ENCODE measurements at regions not wholly inside any gene's neighbourhood (a gene's known extent, or its start where the extent isn't known, plus 50 kb on each side); places are given as distances from the start of the nearest gene placed in this dataset.
"Not testable (repeated sequence)": the region's sequence is repeated elsewhere in the genome, so short reads cannot be mapped to it uniquely, and the experiment has no call there.

DNA sequence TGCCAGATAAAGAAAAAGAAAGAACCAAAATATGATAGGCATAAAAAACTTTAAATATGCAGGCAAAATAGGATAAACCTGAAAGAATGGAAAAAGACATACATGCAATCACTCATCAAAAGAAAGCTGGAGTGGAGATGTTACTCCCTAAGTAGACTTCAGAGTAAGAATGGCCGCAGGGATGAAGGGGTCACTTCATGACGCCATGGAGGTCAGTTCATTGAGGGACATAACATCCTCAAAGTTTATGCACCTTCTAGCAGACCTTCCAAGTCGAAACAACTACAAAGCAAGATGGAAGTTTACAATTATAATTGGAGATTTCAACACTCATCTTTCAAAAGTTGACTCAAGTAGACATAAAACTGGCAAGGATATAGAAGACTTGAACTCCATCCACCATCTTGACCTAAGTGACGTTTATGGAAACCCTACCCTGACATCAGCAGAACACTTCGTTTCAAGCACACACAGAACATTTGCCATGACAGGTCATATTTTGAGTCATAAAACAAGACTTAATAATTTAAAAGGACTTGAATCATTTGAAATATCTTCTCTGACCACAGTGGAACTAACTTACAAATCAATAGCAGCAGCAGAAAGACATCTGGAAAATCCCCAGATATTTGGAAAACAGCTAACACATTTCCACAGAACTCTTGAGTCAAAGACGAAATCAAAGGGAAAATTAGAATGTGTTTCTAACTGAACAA, 106.0 kb upstream of the LRPAP1 start:
- Mint-ChIP-seq H3K4me3 (no peak overlapping the region), H3K27ac (no peak overlapping the region), H3K4me1 (no peaks in the 10 kb centered on the region)

DNA sequence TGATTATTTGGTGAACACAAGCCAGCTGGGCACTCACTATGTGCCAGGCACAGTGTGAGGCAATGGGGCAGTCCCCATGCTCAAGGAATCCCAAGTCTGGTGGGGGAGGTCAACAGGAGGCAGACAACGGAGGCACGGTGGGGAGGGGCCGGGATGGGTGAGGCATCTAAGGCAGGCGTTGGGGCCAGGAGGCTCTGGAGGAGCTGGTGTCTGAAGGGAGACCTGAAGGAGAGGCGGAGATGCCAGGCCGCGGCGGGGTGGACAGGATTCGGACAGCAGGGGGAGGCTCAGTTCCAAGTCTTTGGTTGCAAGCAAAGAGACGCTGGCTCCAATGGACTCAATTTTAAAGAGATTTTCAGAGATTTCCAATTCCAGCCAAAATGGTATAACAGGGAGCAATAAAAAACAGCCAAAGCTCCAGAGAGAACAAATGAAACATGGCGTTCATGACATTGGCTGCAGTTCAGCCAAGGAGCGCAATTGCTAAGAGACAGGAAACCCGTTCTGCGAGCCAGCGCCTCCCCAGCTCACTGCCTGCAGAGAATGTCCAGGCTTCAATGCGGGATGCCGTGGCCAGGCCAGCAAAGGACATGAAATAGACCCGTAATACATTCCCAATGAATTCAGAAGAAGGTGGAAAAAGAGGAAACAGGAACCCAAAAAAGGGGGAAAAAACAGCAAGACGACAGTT, 105.2 kb upstream of the LRPAP1 start:
- Histone ChIP-seq H3K9me3 (ENCODE audit: control insufficient read depth in 2 of 3, low read length in 3 of 3) (no peaks in the 10 kb centered on the region), H3K27me3 (ENCODE audit: control insufficient read depth in 2 of 2, insufficient read depth in 2 of 2, low read length in 2 of 2) (no peaks in the 10 kb centered on the region), H3K27ac (ENCODE audit: low read depth, low read length) (no peak overlapping the region), H3K36me3 (ENCODE audit: control insufficient read depth in 2 of 3, insufficient read depth in 3 of 3, low read length in 3 of 3) (no peaks in the 10 kb centered on the region), H3K4me3 (ENCODE audit: low read length) (no peak overlapping the region), H3K4me1 (ENCODE audit: control insufficient read depth in 2 of 2, insufficient read depth in 2 of 2, low read length in 2 of 2) (no peaks in the 10 kb centered on the region)
- Mint-ChIP-seq H3K36me3 (peaks cover 0 to under 1% (median 0%) of the 10 kb centered on the region in 5 donors), H3K4me1 (no peaks in the 10 kb centered on the region), H3K9me3 (peaks cover 0 to 2% (median 0%) of the 10 kb centered on the region in 11 donors), H3K27me3 (peaks cover 0 to 14% (median 0%) of the 10 kb centered on the region in 5 donors), H3K27ac (no peak overlapping the region), H3K4me3 (no peak overlapping the region)
- ATAC-seq (no peak), DNase-seq (no peak)
- intact Hi-C loops (cut with micrococcal nuclease) = no loop called here
- ChIA-PET POLR2A (no interaction called here), CTCF (no interaction called here)

More for the DNA sequence above, 106.0 kb upstream of the LRPAP1 start:
- H3K9me3 ChIP-seq (ENCODE audit: control insufficient read depth in 2 of 3, low read length in 3 of 3) = no peaks in the 10 kb centered on the region
- H3K4me1 ChIP-seq (ENCODE audit: control insufficient read depth in 2 of 2, insufficient read depth in 2 of 2, low read length in 2 of 2) = no peaks in the 10 kb centered on the region
- H3K36me3 ChIP-seq (ENCODE audit: control insufficient read depth in 2 of 3, insufficient read depth in 3 of 3, low read length in 3 of 3) = no peaks in the 10 kb centered on the region
- intact Hi-C loops (cut with micrococcal nuclease) = no loop called here
- H3K9me3 Mint-ChIP-seq = peaks cover 0 to 2% (median 0%) of the 10 kb centered on the region in 11 donors
- H3K27me3 Mint-ChIP-seq = peaks cover 0 to 14% (median 0%) of the 10 kb centered on the region in 5 donors
- CTCF ChIA-PET = no interaction called here
- no peak for DNase-seq
- H3K4me3 ChIP-seq (ENCODE audit: low read length) = no peak overlapping the region
- no peaks in the 10 kb centered on the region for H3K27me3 ChIP-seq (ENCODE audit: control insufficient read depth in 2 of 2, insufficient read depth in 2 of 2, low read length in 2 of 2)
- H3K36me3 Mint-ChIP-seq = no peaks in the 10 kb centered on the region
- H3K27ac ChIP-seq (ENCODE audit: low read depth, low read length) = no peak overlapping the region
- ATAC-seq = no peak
- POLR2A ChIA-PET = no interaction called here

DNA sequence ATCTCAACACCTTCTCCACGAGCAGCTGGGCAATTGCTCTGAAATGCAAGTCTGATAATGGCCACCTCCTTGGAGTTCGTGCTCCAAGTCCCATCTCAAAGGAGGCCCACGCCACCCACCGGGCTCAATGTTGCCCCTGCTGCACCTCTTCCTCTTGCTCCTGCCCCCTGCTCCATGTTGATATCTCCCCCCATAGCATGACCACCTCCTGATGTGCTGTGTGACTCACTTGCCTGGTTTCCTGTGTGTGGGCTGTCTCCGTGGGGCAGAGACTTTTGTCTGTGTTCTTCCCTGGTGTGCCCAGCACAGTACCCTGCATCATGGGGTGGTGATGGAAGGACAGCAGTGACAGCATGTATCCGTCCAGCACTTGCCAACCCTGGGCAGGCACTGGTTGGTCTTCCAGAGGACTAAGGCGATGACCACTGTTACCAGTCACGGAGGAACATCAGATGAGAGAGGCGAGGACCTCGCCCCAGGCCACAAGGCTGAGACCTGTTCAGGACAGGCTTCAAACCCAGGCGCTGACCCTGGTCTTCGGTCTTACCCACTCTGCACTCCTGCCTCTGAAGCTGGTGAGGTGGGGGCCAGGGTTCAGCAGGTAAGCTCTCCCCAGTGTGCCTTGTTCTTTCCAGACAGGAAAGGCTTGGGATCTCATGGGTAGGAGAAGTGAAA, 104.6 kb upstream of the LRPAP1 start:
- Mint-ChIP-seq H3K4me3 (no peak overlapping the region), H3K27me3 (peaks cover 0 to 14% (median 0%) of the 10 kb centered on the region in 5 donors), H3K9me3 (peaks cover 0 to 3% (median 0%) of the 10 kb centered on the region in 11 donors), H3K36me3 (peaks cover 0 to 4% (median 0%) of the 10 kb centered on the region in 5 donors), H3K27ac (no peak overlapping the region), H3K4me1 (no peaks in the 10 kb centered on the region)
- no peak overlapping the region for H3K27ac ChIP-seq (ENCODE audit: low read depth, low read length)
- no peaks in the 10 kb centered on the region for H3K36me3 ChIP-seq (ENCODE audit: control insufficient read depth in 2 of 3, insufficient read depth in 3 of 3, low read length in 3 of 3)
- intact Hi-C loops (cut with micrococcal nuclease) = no loop called here
- H3K9me3 ChIP-seq (ENCODE audit: control insufficient read depth in 2 of 3, low read length in 3 of 3) = no peaks in the 10 kb centered on the region
- no peak overlapping the region for H3K4me3 ChIP-seq (ENCODE audit: low read length)
- DNase-seq = no peak
- no peaks in the 10 kb centered on the region for H3K4me1 ChIP-seq (ENCODE audit: control insufficient read depth in 2 of 2, insufficient read depth in 2 of 2, low read length in 2 of 2)
- H3K27me3 ChIP-seq (ENCODE audit: control insufficient read depth in 2 of 2, insufficient read depth in 2 of 2, low read length in 2 of 2) = no peaks in the 10 kb centered on the region
- CTCF ChIA-PET = no interaction called here
- POLR2A ChIA-PET = no interaction called here
- no peak for ATAC-seq

DNA sequence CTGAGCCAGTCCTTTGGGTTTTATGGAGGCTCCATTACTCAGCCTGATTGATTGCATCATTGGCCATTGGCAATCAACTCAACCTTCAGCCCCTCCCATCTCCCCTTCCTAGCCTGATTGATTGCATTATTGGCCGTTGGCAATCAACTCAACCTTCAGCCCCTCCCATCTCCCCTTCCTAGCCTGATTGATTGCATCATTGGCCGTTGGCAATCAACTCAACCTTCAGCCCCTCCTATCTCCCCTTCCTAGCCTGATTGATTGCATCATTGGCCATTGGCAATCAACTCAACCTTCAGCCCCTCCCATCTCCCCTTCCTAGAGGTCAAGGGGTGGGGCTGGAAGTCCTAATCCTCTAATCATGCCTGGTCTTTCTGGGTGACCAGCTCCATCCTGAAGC, 103.8 kb upstream of the LRPAP1 start:
- not testable (repeated sequence) for DNase-seq, H3K36me3 Mint-ChIP-seq

DNA sequence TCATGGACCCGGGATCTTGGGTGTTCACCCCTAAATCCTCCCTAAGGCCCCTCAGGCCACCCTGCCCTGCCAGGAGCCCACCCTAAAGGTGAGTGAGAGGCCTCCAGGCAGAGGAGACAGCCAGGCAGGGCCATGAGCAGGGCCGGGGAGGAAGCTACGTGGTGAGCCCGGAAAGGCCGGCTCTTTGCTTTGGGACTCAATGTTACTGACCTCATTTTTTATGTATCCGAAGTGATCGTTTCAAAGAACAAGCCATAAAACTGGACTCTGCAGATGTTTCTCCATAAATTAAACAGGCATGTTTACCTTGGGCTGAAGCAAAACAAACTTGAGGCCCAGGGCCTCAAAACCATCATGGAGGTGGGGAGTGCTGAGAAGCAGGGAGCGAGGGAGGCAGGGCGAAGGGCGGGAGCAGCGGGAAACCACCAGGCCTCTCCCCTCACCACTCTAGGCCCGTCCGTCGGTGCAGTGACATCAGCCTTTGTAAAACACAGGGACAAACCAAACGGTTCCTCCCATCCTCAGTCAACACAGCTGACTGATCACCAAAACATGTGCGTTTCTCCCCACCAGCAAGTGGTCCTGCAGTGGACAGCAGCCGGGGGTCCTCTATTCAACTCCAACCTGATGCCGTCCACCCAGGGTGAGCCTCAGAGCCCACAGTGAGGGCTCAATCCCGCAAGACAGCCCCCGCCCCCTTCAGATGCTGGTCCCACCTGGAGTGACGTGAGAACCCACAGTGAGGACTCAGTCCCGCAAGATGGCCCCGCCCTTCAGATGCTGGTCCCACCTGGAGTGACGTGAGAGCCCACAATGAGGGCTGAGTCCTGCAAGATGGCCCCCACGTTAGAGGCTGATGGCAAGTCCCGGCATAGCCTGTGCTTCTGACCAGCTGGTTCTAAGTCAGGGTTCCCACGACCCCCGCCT, 102.9 kb upstream of the LRPAP1 start:
- H3K9me3 ChIP-seq (ENCODE audit: control insufficient read depth in 2 of 3, low read length in 3 of 3) = no peaks in the 10 kb centered on the region
- no peak overlapping the region for H3K4me3 Mint-ChIP-seq
- ChIA-PET CTCF (no interaction called here), POLR2A (no interaction called here)
- peaks cover 0 to 3% (median 0%) of the 10 kb centered on the region in 11 donors for H3K9me3 Mint-ChIP-seq
- no peaks in the 10 kb centered on the region for H3K36me3 ChIP-seq (ENCODE audit: control insufficient read depth in 2 of 3, insufficient read depth in 3 of 3, low read length in 3 of 3)
- H3K27ac Mint-ChIP-seq = no peak overlapping the region
- DNase-seq (no peak), ATAC-seq (no peak)
- no peak overlapping the region for H3K4me3 ChIP-seq (ENCODE audit: low read length)
- peaks cover 0 to 15% (median 2%) of the 10 kb centered on the region in 5 donors for H3K27me3 Mint-ChIP-seq
- intact Hi-C loops (cut with micrococcal nuclease) = no loop called here
- no peak overlapping the region for H3K27ac ChIP-seq (ENCODE audit: low read depth, low read length)
- no peaks in the 10 kb centered on the region for H3K27me3 ChIP-seq (ENCODE audit: control insufficient read depth in 2 of 2, insufficient read depth in 2 of 2, low read length in 2 of 2)
- peaks cover 0 to 4% (median 0%) of the 10 kb centered on the region in 5 donors for H3K36me3 Mint-ChIP-seq
- H3K4me1 Mint-ChIP-seq = no peaks in the 10 kb centered on the region
- no peaks in the 10 kb centered on the region for H3K4me1 ChIP-seq (ENCODE audit: control insufficient read depth in 2 of 2, insufficient read depth in 2 of 2, low read length in 2 of 2)

More for the DNA sequence above, 103.8 kb upstream of the LRPAP1 start:
- CTCF ChIA-PET; intact Hi-C loops (cut with micrococcal nuclease); ATAC-seq; H3K27me3 ChIP-seq (ENCODE audit: control insufficient read depth in 2 of 2, insufficient read depth in 2 of 2, low read length in 2 of 2); POLR2A ChIA-PET; H3K9me3 Mint-ChIP-seq; H3K9me3 ChIP-seq (ENCODE audit: control insufficient read depth in 2 of 3, low read length in 3 of 3); H3K27ac ChIP-seq (ENCODE audit: low read depth, low read length); H3K4me3 Mint-ChIP-seq; H3K36me3 ChIP-seq (ENCODE audit: control insufficient read depth in 2 of 3, insufficient read depth in 3 of 3, low read length in 3 of 3); H3K4me1 Mint-ChIP-seq; H3K27ac Mint-ChIP-seq; H3K4me1 ChIP-seq (ENCODE audit: control insufficient read depth in 2 of 2, insufficient read depth in 2 of 2, low read length in 2 of 2); H3K4me3 ChIP-seq (ENCODE audit: low read length): not testable (repeated sequence)
- peaks cover 0 to 14% (median 0%) of the 10 kb centered on the region in 5 donors for H3K27me3 Mint-ChIP-seq

DNA sequence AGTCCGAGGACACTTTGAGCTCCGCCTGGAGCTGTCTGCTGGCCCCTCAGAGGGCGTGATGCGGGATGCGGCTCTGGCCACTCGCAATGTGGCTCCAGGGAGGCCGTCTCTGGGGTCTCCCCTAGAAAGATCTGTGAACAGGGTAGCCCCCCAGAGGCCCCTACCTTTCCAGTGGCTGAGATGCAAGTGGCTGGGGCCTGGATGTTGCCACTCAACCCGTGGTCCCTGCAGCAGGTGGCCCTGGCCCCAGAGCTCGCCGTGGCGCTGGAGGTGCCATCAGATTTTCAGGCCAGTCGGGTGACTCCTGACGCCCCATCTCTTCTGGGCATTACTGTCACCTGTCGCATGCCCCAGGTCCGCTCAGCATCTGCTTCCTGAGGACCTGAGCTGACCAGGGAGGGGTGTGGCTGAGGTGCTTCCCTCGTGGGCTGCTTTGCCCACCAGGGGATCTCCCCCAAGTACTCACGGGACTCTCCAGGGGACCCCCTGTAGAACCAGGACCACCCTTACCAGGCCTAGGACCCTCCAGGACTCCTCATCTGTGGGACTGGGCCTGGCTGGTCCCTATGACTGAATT, 102.1 kb upstream of the LRPAP1 start:
- ChIA-PET CTCF (no interaction called here), POLR2A (no interaction called here)
- Histone ChIP-seq H3K27me3 (ENCODE audit: control insufficient read depth in 2 of 2, insufficient read depth in 2 of 2, low read length in 2 of 2) (no peaks in the 10 kb centered on the region), H3K27ac (ENCODE audit: low read depth, low read length) (no peak overlapping the region), H3K9me3 (ENCODE audit: control insufficient read depth in 2 of 3, low read length in 3 of 3) (no peaks in the 10 kb centered on the region), H3K4me1 (ENCODE audit: control insufficient read depth in 2 of 2, insufficient read depth in 2 of 2, low read length in 2 of 2) (no peaks in the 10 kb centered on the region), H3K4me3 (ENCODE audit: low read length) (no peak overlapping the region), H3K36me3 (ENCODE audit: control insufficient read depth in 2 of 3, insufficient read depth in 3 of 3, low read length in 3 of 3) (no peaks in the 10 kb centered on the region)
- intact Hi-C loops (cut with micrococcal nuclease) = no loop called here
- Mint-ChIP-seq H3K27me3 (peaks cover 0 to 13% (median 4%) of the 10 kb centered on the region in 5 donors), H3K4me1 (no peaks in the 10 kb centered on the region), H3K27ac (no peak overlapping the region), H3K36me3 (peaks cover 0 to 4% (median 0%) of the 10 kb centered on the region in 5 donors), H3K4me3 (no peak overlapping the region), H3K9me3 (peaks cover 0 to 3% (median 0%) of the 10 kb centered on the region in 11 donors)
- DNase-seq (no peak), ATAC-seq (no peak)

Data from naive thymus-derived CD4-positive, alpha-beta T cell (primary cell).